H54 (cell line): ENCODE measurements at regions not wholly inside any gene's neighbourhood (a gene's known extent, or its start where the extent isn't known, plus 50 kb on each side); places are given as distances from the start of the nearest gene placed in this dataset.
A peak's percentile ranks its signal among the peaks of the same experiment; 100 is the strongest.

Source experiments
- DNase-seq: peaks from one replicate; pipeline ENCODE4 v3.0.0; 2011; ENCODE audit warnings: low spot score, mixed read lengths; ENCODE audit not compliant: insufficient read length
- FAIRE-seq: peaks from 3 replicates; lab custom pipeline; 2011; peaks lifted over from hg19 to GRCh38; lab: Jason Lieb, UNC
- POLR2A ChIP-seq: IDR thresholded peaks from 2 replicates; pipeline ENCODE4 v1.6.1; 2011; ENCODE audit warnings: low read depth, mild to moderate bottlenecking, low read length

- no peak for TF ChIP-seq POLR2A
- no peak for DNase-seq
- no peak for FAIRE-seq
Measured at GRCh38 chr12:76220980-76221379, 127.2 kb downstream of the BBS10 start.

- FAIRE-seq (peak; percentile 79), DNase-seq (no peak)
Measured at GRCh38 chr12:76219806-76220205, 128.4 kb downstream of the BBS10 start.

GRCh38 chr12:76216585-76217472 is 131.4 kb downstream of the BBS10 start:
- no peak for TF ChIP-seq POLR2A
- no peak for FAIRE-seq
- DNase-seq = no peak

More at GRCh38 chr12:76219806-76220205, 128.4 kb downstream of the BBS10 start:
- no peak for TF ChIP-seq POLR2A

GRCh38 chr12:76208129-76208528 is 123.6 kb upstream of the NAP1L1 start:
- TF ChIP-seq POLR2A = no peak
- FAIRE-seq = no peak
- DNase-seq = no peak

GRCh38 chr12:76206677-76207072 is 122.2 kb upstream of the NAP1L1 start:
- FAIRE-seq = no peak
- no peak for TF ChIP-seq POLR2A
- DNase-seq = no peak

GRCh38 chr12:76206039-76206676 is 121.7 kb upstream of the NAP1L1 start:
- no peak for TF ChIP-seq POLR2A
- FAIRE-seq = no peak
- DNase-seq = no peak

- DNase-seq (no peak), FAIRE-seq (no peak)
- TF ChIP-seq POLR2A = no peak
Measured at GRCh38 chr12:76202621-76203020, 118.1 kb upstream of the NAP1L1 start.

GRCh38 chr12:76201758-76202157 is 117.3 kb upstream of the NAP1L1 start:
- FAIRE-seq (no peak), DNase-seq (no peak)
- no peak for TF ChIP-seq POLR2A

- FAIRE-seq = no peak
- no peak for DNase-seq
- TF ChIP-seq POLR2A = no peak
Measured at GRCh38 chr12:76201316-76201715, 116.8 kb upstream of the NAP1L1 start.

GRCh38 chr12:76199808-76200207 is 115.3 kb upstream of the NAP1L1 start:
- FAIRE-seq = no peak
- TF ChIP-seq POLR2A = no peak
- no peak for DNase-seq

- FAIRE-seq (no peak), DNase-seq (no peak)
- TF ChIP-seq POLR2A = no peak
Measured at GRCh38 chr12:76198839-76199238, 114.4 kb upstream of the NAP1L1 start.

GRCh38 chr12:76197283-76197682 is 112.8 kb upstream of the NAP1L1 start:
- TF ChIP-seq POLR2A = no peak
- FAIRE-seq = no peak

GRCh38 chr12:76195920-76196319 is 111.4 kb upstream of the NAP1L1 start:
- no peak for DNase-seq
- TF ChIP-seq POLR2A = no peak
- no peak for FAIRE-seq

More at GRCh38 chr12:76197283-76197682, 112.8 kb upstream of the NAP1L1 start:
- DNase-seq = no peak

- no peak for FAIRE-seq
- DNase-seq = no peak
Measured at GRCh38 chr12:76194724-76195123, 110.2 kb upstream of the NAP1L1 start.

GRCh38 chr12:76193961-76194360 is 109.5 kb upstream of the NAP1L1 start:
- FAIRE-seq (no peak), DNase-seq (no peak)
- TF ChIP-seq POLR2A = no peak

More at GRCh38 chr12:76194724-76195123, 110.2 kb upstream of the NAP1L1 start:
- no peak for TF ChIP-seq POLR2A
